ENCODE measurements at regions not wholly inside any gene's neighbourhood (a gene's known extent, or its start where the extent isn't known, plus 50 kb on each side); places are given as distances from the start of the nearest gene placed in this dataset.

GRCh38 chr2:7703543-7704144 lies 786.4 kb downstream of the RNF144A start:
- H3K4me3 ChIP-seq (ENCODE audit: low read depth, low read length): no peak overlapping the region
- no peak for DNase-seq (ENCODE audit: low read depth)

DNA sequence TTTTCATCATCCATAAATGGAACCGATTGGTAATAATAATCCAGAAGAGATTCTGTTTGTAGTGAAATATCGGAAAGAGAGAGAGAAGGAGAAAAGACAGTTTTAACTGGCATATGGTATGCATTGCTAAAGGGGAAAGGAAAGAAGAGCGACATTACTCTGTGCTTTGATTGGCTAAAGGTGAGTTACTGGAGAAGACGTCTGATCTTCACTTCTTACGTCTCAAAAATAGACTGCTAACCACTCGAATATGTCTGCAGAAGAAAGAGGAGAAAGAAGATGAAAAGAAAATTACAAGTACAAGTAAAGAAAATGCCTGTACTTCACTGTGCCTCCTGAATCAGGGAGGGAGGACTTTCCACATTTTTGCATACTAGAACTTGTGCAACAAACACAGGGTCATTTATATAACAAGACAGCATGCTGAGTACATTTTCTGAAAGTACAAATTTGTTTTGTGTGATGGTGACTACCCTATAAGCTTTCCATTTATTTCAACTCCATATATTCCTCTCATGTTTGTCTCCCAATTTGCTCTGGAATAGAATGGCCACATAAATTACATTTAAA lies 787.2 kb downstream of the RNF144A start:
- H3K4me3 ChIP-seq (ENCODE audit: low read depth, low read length): no peak overlapping the region
- DNase-seq (ENCODE audit: low read depth): no peak

DNA sequence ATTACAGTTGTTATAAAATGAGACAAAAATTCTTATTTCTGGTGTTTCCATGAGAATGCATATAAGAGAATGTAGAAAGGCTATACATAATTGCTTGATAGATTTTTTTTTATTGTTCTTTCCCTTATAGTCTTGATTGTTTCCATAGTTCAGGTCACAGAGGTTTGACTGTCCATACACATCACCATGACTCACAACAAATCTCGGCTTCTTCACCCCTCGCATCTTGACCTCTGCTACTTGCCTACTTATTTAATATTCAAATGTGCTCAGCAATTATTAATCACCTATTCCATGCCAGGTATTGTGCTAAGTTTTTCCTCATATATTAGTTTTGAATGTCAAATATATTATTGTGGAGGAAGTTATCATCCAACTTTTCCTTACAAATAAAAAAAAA lies 789.6 kb downstream of the RNF144A start:
- H3K4me3 ChIP-seq (ENCODE audit: low read depth, low read length): no peak overlapping the region
- no peak for DNase-seq (ENCODE audit: low read depth)

- DNase-seq (ENCODE audit: low read depth): peak; percentile 41
- H3K4me3 ChIP-seq (ENCODE audit: low read depth, low read length): no peak overlapping the region
Measured at GRCh38 chr2:7707723-7708122, 790.5 kb downstream of the RNF144A start.

GRCh38 chr2:7709907-7710306 lies 792.7 kb downstream of the RNF144A start:
- DNase-seq (ENCODE audit: low read depth): no peak

GRCh38 chr2:7711167-7711566 lies 794.0 kb downstream of the RNF144A start:
- H3K4me3 ChIP-seq (ENCODE audit: low read depth, low read length): no peak overlapping the region
- DNase-seq (ENCODE audit: low read depth): no peak

More at GRCh38 chr2:7709907-7710306, 792.7 kb downstream of the RNF144A start:
- H3K4me3 ChIP-seq (ENCODE audit: low read depth, low read length): no peak overlapping the region

GRCh38 chr2:7719876-7720275 lies 802.7 kb downstream of the RNF144A start:
- DNase-seq (ENCODE audit: low read depth): no peak
- no peak overlapping the region for H3K4me3 ChIP-seq (ENCODE audit: low read depth, low read length)

DNA sequence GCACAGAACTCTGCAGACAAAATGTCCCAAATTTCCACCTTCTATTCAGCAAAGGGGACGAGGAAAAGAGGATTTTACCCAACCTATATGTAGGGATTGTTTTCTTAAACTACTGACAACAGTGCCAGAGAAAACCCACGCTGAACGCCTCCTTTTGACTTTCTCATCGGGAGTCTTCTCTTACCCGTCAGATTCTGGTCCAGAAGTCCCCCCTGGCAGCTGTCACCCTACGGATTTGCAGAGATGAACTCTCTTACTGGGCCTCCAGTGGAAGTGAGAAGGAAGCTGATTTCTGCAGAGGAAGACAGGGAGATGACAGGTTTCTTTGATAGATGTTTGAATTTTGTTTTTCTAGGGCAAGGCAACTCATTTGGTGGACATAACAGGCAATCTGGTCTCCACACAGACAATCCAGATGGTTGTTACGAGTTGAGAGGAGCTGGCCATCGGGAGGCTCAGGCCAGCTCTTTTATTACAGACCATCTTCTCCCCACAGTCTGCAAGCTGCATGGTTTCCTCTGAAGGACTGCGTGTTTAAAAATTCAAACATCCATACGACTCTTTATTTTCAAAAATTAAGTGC lies 804.3 kb downstream of the RNF144A start:
- no peak for DNase-seq (ENCODE audit: low read depth)
- H3K4me3 ChIP-seq (ENCODE audit: low read depth, low read length): no peak overlapping the region

- DNase-seq (ENCODE audit: low read depth): no peak
- H3K4me3 ChIP-seq (ENCODE audit: low read depth, low read length): no peak overlapping the region
Measured at GRCh38 chr2:7722212-7722910, 805.1 kb downstream of the RNF144A start.

- no peak overlapping the region for H3K4me3 ChIP-seq (ENCODE audit: low read depth, low read length)
- no peak for DNase-seq (ENCODE audit: low read depth)
Measured at GRCh38 chr2:7724336-7724735, 807.1 kb downstream of the RNF144A start.

DNA sequence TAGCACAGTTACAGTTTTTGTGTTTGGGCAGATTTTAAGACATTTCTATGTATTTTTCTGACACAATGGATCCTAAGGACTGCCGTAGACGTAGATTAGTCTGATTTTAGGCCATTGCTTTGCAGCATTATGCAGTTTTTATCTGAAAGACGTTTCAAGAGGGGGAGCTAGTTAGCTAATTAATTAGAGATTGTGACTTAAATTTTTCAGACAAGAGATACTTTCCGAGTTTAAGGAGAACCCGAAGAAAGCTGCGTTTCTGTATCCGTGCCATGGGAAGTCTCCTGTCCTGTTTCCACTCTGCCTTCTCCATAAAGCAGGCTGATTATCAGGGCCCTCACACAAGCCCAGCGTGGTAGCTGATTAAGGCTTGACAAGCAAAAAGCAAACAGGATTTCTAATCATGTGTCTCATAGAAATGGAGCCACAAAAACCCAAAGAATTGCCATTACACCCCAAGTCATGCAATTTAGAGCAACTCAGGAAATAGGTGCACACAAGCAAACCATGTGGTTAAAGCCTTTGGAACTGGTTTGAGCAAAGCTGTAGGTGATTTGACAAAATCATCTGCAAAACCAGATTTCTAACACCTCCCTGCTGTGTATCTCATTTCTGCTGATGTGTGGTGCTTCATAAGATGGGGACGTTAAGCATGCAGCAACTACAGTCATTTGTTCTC lies 808.1 kb downstream of the RNF144A start:
- H3K4me3 ChIP-seq (ENCODE audit: low read depth, low read length): no peak overlapping the region
- DNase-seq (ENCODE audit: low read depth): no peak

DNA sequence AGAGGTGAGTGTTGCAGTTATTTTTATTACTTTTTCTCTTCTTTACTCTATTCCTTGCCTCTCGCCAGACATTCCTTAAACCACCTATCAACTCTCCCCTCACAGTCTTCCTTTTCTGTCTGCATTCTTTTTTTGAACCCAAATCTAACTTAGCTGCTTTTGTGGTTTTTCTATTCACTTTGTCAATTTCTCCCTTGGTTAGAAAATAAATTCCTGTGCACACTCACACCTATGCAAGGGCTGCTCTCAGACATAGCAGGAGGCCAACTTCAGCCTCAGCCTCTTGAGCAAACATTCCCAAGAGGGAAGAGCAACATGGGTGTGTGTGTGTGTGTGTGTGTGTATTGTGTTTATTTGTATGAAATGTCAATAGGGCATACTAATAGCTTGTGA lies 808.6 kb downstream of the RNF144A start:
- DNase-seq (ENCODE audit: low read depth): no peak
- no peak overlapping the region for H3K4me3 ChIP-seq (ENCODE audit: low read depth, low read length)

GRCh38 chr2:7726989-7727388 lies 809.8 kb downstream of the RNF144A start:
- no peak for DNase-seq (ENCODE audit: low read depth)
- H3K4me3 ChIP-seq (ENCODE audit: low read depth, low read length): no peak overlapping the region

GRCh38 chr2:7728388-7728787 lies 811.2 kb downstream of the RNF144A start:
- no peak overlapping the region for H3K4me3 ChIP-seq (ENCODE audit: low read depth, low read length)
- DNase-seq (ENCODE audit: low read depth): no peak

DNA sequence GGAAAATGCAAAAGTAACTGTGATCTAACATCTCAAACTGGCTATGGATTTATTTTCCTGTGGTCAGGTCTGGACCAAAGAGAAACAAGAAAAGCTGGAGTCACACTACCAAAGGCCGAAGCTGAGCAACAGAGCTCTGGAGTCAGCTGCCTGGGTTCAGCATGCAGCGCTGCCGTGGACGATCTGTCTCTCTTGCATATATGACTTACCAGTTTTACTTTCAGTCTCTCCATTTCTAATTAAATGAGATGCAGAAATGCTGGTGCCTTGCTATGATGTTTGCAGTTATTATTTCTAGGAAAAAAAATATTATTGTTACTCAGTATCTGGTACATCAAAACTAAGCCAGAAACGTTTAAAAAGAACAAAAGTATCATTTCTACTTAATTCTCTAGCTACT lies 813.2 kb downstream of the RNF144A start:
- no peak for DNase-seq (ENCODE audit: low read depth)
- H3K4me3 ChIP-seq (ENCODE audit: low read depth, low read length): no peak overlapping the region

DNA sequence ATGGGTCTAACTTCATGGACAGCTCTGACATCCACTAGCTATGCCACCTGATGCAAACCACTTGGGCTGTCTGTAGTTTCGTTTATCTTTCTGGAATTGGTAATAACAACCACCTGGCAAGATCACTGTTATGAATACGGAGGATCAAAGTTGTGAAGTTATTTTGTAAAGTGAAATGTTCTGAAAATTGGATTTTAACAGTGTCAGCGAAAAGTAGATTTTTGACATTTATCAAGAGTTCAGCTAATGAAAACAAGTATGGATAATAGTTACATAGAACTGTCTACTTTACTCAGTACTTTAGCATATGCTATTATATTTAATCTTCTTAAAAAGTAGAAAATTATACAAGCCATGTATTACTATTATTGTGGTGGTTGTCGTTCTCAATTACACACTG lies 813.8 kb downstream of the RNF144A start:
- DNase-seq (ENCODE audit: low read depth): no peak
- H3K4me3 ChIP-seq (ENCODE audit: low read depth, low read length): no peak overlapping the region

GRCh38 chr2:7732497-7732896 lies 815.3 kb downstream of the RNF144A start:
- H3K4me3 ChIP-seq (ENCODE audit: low read depth, low read length): no peak overlapping the region
- no peak for DNase-seq (ENCODE audit: low read depth)

- H3K4me3 ChIP-seq (ENCODE audit: low read depth, low read length): no peak overlapping the region
- no peak for DNase-seq (ENCODE audit: low read depth)
Measured at GRCh38 chr2:7736646-7737305, 819.6 kb downstream of the RNF144A start.

GRCh38 chr2:7738596-7738995 lies 821.4 kb downstream of the RNF144A start:
- no peak overlapping the region for H3K4me3 ChIP-seq (ENCODE audit: low read depth, low read length)
- no peak for DNase-seq (ENCODE audit: low read depth)

DNA sequence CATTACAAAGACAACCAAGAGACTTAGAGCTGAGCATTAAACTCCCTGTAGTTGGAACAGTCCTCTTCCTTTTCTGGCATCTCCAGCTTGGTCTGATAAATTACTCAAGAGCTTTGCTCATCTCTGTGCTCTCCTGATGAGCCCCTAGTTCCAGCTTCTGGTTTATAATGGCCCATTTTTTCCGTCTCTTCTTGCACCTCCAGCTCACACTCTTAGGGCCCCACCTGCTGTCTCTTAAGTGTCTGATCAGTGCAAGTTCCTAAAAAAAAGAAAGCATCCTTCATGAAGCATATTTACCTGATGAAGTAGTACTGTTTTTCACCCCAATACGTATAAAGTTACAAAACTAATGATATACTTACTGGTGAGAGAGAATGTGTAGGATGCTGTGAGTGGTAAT lies 822.9 kb downstream of the RNF144A start:
- H3K4me3 ChIP-seq (ENCODE audit: low read depth, low read length): no peak overlapping the region
- no peak for DNase-seq (ENCODE audit: low read depth)

All from skeletal muscle cell (primary cell).